Thyroid gland (tissue), 4 donors: ENCODE measurements at regions not wholly inside any gene's neighbourhood (a gene's known extent, or its start where the extent isn't known, plus 50 kb on each side); places are given as distances from the start of the nearest gene placed in this dataset.

ENCODE experiments used
- POLR2A ChIP-seq, 2 donors: fragments of 450-650 bp; IDR thresholded peaks; one replicate each; pipeline ENCODE4 v1.6.1; 2017; ENCODE audit warnings: antibody characterized with exemption in 2 of 2, mild to moderate bottlenecking in 2 of 2, moderate library complexity in 1 of 2
- TF ChIP-seq, protein P1 (sequence below), 6 experiments: fragments of 200-600 bp in 3 of 6; fragments of 450-650 bp in 3 of 6; sonication (generic) in 3 of 6; IDR thresholded peaks; one replicate each; pipeline ENCODE4 v1.5.1; 2016 to 2019; ENCODE audit warnings: antibody characterized with exemption in 6 of 6, mild to moderate bottlenecking in 2 of 6, inconsistent platforms in 1 of 6, moderate library complexity in 1 of 6

- no peak for TF ChIP-seq POLR2A (IDR thresholded peaks at IDR 0.05)
- TF ChIP-seq, protein P1, sequence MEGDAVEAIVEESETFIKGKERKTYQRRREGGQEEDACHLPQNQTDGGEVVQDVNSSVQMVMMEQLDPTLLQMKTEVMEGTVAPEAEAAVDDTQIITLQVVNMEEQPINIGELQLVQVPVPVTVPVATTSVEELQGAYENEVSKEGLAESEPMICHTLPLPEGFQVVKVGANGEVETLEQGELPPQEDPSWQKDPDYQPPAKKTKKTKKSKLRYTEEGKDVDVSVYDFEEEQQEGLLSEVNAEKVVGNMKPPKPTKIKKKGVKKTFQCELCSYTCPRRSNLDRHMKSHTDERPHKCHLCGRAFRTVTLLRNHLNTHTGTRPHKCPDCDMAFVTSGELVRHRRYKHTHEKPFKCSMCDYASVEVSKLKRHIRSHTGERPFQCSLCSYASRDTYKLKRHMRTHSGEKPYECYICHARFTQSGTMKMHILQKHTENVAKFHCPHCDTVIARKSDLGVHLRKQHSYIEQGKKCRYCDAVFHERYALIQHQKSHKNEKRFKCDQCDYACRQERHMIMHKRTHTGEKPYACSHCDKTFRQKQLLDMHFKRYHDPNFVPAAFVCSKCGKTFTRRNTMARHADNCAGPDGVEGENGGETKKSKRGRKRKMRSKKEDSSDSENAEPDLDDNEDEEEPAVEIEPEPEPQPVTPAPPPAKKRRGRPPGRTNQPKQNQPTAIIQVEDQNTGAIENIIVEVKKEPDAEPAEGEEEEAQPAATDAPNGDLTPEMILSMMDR (IDR thresholded peaks at IDR 0.05), result no peak
Observed at GRCh38 chr13:58583966-58584365, 952.4 kb downstream of the PCDH17 start.
